Fibroblast of pulmonary artery (primary cell): ENCODE measurements at regions not wholly inside any gene's neighbourhood (a gene's known extent, or its start where the extent isn't known, plus 50 kb on each side); places are given as distances from the start of the nearest gene placed in this dataset.

Experiments
- DNase-seq: peaks from one replicate; pipeline ENCODE4 v3.0.0-alpha.2; 2010; ENCODE audit warnings: low read depth
- H3K4me3 ChIP-seq: replicated peaks from 2 replicates; pipeline ENCODE4 v1.5.1; 2011; ENCODE audit warnings: low read depth, mild to moderate bottlenecking, control low read depth, low read length, moderate library complexity
- TF ChIP-seq, protein P1 (sequence below): IDR thresholded peaks from 2 replicates; pipeline ENCODE4 v1.5.1; 2011; ENCODE audit warnings: mild to moderate bottlenecking, control low read depth, low read length, inconsistent platforms; ENCODE audit errors: missing control alignments

DNA sequence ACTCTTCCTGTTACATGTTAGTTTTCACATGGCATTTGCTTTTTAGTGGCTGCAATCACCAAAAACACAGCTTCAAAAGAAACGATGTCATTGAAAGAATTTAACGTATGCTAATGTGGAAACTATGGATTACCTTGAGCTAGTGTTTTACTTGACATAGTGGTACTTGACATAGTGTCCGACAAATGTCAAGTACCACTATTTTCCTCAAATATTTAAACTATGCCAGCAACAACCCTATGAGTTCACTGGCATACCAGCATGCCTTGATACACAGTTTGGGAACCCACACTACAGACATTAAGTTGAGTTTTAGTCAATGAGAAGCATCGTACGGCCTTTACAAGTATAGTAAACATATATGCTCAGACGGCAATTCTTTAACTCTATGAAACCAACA lies 560.3 kb downstream of the GALC start:
- H3K4me3 ChIP-seq, result no peak overlapping the region
- no peak for DNase-seq
- TF ChIP-seq, protein P1, sequence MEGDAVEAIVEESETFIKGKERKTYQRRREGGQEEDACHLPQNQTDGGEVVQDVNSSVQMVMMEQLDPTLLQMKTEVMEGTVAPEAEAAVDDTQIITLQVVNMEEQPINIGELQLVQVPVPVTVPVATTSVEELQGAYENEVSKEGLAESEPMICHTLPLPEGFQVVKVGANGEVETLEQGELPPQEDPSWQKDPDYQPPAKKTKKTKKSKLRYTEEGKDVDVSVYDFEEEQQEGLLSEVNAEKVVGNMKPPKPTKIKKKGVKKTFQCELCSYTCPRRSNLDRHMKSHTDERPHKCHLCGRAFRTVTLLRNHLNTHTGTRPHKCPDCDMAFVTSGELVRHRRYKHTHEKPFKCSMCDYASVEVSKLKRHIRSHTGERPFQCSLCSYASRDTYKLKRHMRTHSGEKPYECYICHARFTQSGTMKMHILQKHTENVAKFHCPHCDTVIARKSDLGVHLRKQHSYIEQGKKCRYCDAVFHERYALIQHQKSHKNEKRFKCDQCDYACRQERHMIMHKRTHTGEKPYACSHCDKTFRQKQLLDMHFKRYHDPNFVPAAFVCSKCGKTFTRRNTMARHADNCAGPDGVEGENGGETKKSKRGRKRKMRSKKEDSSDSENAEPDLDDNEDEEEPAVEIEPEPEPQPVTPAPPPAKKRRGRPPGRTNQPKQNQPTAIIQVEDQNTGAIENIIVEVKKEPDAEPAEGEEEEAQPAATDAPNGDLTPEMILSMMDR, result no peak

DNA sequence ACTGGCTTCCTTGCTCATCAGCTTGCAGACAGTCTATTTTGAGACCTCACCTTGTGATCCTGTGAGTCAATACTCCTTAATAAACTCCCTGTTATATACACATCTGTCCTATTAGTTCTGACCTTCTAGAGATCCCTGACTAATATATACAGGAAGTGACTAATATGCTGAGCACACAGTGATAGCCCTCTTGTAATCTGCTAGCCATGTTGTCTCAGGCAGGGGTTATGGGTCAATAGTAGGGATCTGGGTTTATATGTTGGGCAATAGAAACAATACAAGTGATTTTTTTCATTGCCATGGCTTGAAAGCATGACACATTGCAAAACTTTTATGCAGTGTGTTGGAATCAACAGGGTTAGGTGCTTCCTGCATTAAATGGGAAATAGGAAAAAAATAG lies 562.2 kb downstream of the GALC start:
- TF ChIP-seq, protein P1, result no peak
- DNase-seq, result peak; percentile 22

DNA sequence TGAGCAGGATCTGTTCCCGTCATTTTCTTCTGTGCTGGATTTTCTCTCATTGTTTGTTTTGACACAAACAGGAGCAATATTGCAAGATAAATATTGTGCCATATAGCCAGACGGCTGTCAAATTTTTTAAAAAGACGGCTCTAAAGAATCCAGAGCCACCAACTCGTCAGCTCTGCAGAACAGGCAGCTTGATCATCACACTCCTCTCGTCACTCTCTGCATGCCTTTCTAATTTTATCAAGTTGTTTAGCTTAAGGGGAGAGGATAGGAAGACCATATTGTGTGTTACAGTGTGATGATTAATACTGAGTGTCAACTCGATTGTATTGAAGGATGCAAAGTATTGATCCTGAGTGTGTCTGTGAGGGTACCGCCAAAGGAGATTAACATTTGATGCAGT lies 562.8 kb downstream of the GALC start:
- TF ChIP-seq, protein P1, result no peak
- no peak overlapping the region for H3K4me3 ChIP-seq
- no peak for DNase-seq

More for the DNA sequence above, 562.2 kb downstream of the GALC start:
- H3K4me3 ChIP-seq, result no peak overlapping the region

DNA sequence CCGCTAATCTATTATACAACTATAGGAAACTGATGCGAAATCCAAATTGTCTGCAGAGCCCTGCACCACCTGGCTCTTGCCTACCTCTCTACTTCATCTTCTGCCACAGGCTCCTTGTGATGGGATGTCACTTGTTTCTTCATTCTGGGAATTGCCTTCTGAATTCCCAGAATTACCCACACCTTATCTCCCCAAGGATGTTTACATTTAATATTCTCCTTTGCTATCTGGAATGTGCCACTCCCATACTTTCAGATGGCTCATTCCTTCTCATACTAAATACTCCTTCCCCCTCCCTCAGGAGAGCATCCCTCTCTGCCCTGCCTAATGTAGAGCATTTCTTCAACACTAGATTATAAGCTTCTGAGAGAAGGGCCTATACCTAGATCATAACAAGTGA lies 573.1 kb downstream of the GALC start:
- TF ChIP-seq, protein P1, result no peak
- no peak overlapping the region for H3K4me3 ChIP-seq
- no peak for DNase-seq

DNA sequence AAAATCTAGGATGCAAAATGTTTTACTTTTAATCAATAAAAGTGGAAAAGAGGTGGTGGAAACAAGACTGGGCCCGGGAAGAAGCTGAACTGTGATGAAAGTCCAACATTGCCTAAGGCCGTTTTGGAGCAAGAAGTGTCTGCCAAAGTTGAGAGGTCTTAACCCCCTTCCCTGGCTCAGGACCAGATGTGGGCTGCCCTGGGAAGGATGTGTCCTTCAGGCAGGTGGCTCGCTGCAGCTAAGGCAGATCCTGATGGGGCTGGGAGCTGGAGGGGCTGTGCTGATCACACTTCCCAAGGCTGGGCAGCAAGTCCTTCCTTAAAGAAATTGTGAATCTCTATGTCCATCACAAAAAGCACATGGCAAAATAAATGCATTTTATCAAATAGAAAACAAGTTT lies 581.6 kb downstream of the GALC start:
- no peak for DNase-seq
- TF ChIP-seq, protein P1, result no peak
- H3K4me3 ChIP-seq, result no peak overlapping the region

DNA sequence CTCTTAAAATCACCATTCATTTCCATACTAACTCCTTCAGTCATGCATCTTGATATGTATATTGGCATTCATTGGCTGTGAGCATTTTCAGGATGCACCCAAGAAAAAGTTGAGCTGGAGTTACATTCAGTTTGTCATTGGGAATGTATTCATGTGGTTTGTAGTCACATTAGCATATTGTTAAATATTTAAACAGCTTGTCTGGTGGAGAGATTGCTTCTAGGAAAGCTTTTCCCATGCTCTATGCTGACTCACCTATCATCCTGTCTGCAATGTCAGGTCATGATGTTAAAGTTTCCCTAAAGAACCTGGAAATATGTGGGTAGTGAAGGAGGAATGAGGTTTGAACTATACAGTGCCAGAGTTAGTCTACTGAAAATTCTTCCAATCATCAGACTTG lies 583.6 kb downstream of the GALC start:
- TF ChIP-seq, protein P1, result no peak
- DNase-seq, result no peak
- no peak overlapping the region for H3K4me3 ChIP-seq

DNA sequence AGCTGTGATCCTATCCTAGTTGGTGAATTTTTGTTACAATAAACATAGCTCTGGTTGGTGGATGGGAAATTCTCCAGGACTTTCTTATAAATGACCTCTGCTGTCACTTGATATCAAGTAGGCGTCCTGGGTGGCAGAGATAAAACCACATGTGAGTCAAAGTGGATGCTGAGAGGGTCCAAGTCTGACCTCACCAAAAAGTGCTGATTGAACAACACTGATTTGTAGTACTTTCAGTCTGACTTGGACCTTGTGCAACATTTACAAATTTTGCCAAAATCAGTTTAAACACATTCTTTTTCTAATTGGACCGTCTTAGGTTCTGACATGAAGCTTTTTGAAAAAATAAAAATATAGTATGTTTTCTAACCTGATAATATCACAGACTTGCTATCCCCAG lies 585.6 kb downstream of the GALC start:
- no peak for DNase-seq
- TF ChIP-seq, protein P1, result no peak
- H3K4me3 ChIP-seq, result no peak overlapping the region
